ENCODE measurements at regions not wholly inside any gene's neighbourhood (a gene's known extent, or its start where the extent isn't known, plus 50 kb on each side); places are given as distances from the start of the nearest gene placed in this dataset.

DNA sequence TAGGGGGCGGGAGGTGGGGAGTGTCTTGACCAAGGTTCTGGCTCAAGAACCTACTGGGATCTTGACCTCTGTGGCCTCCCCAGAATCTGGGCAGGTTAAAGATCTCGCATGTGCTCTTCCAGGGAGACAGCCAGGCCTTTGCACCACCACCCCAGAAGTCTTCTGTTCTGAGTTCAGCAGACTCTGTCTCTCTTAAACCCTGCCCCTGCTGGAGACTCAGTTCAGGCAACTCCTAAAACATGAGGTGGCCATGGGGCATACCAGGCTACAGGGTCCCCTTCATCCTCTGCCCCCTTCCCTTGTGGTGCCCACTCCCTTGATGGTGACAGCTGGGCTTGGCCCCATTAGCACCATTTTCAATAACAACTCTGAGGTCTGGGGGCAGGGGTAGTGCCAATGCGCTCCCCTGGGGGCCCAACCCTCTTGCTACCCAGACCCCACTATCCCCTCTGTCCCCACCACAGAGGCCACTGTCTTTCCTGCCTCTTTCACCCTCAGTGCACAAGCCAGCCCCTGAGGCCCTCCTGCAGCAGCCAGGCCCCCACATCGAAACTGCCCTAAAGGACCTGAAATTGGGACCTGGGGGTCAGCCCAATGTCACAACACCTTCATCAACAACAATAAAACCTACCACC, 132.7 kb upstream of the RUNX3 start:
- no peak overlapping the region for H3K18ac ChIP-seq (ENCODE audit: low read depth, low read length)
- no peak overlapping the region for H2AK5ac ChIP-seq (ENCODE audit: low read depth, low read length)
- H4K8ac ChIP-seq (ENCODE audit: low read depth in 2 of 2, low read length in 2 of 2): no peak overlapping the region
- intact Hi-C loops (cut with micrococcal nuclease): no loop called here
- H3K79me1 ChIP-seq (ENCODE audit: low read depth in 1 of 2, low read length in 2 of 2): no peaks in the 10 kb centered on the region
- no peaks in the 10 kb centered on the region for H4K20me1 ChIP-seq (ENCODE audit: insufficient read depth, low read length)
- dilution Hi-C loops (cut with HindIII; ENCODE audit: low sequenced_read_pairs, unreplicated experiment): no loop called here
- no peak overlapping the region for H4K5ac ChIP-seq (ENCODE audit: low read depth, low read length)
- no peak overlapping the region for H2AK9ac ChIP-seq (replicated peaks; ENCODE audit: low read depth, low read length, poor library complexity)
- no peak overlapping the region for H4K91ac ChIP-seq (ENCODE audit: insufficient read depth, low read depth, low read length)
- H2AFZ ChIP-seq (replicated peaks; ENCODE audit: low read length, poor library complexity): no peak overlapping the region
- H3K9me1 ChIP-seq (ENCODE audit: insufficient read depth, low read length): no peaks in the 10 kb centered on the region
- POLR2A ChIA-PET (ENCODE audit: unreplicated experiment): no interaction called here
- no peak overlapping the region for H3K23ac ChIP-seq (ENCODE audit: low read depth, low read length)
- H3K4me1 ChIP-seq (ENCODE audit: control insufficient read depth, insufficient read depth, low read length): no peaks in the 10 kb centered on the region; the same call in 1 of the 2 replicates
- no peak overlapping the region for H2BK120ac ChIP-seq (ENCODE audit: low read depth, low read length)
- WGBS, 2 experiments (ENCODE audit: extremely low coverage in 2 of 2, insufficient read length in 1 of 2): 63% methylated on average over 2 of the region's 4 CpGs; no CpG with 5 or more reads in 1 of the 2 experiments
- H3K56ac ChIP-seq (ENCODE audit: extremely low read depth, insufficient read depth, low read length): no peak overlapping the region
- H3K9me3 ChIP-seq (ENCODE audit: control insufficient read depth, insufficient read depth, low read length): no peaks in the 10 kb centered on the region
- no peak for TF ChIP-seq MAFK (IDR thresholded peaks at IDR 0.05; ENCODE audit: low read depth, low read length)
- TF ChIP-seq MAZ (IDR thresholded peaks at IDR 0.05; ENCODE audit: borderline replicate concordance, low read depth, low read length): no peak
- no peak for TF ChIP-seq MXI1 (IDR thresholded peaks at IDR 0.05; ENCODE audit: borderline replicate concordance, low read depth, low read length)
- TF ChIP-seq SMC3 (IDR thresholded peaks at IDR 0.05; ENCODE audit: low read depth, low read length): no peak
- TF ChIP-seq FOS (IDR thresholded peaks at IDR 0.05; ENCODE audit: low read depth, low read length): no peak
- no peak for TF ChIP-seq NFE2L2 (IDR thresholded peaks at IDR 0.05; ENCODE audit: low read depth, low read length)
- TF ChIP-seq RAD21 (IDR thresholded peaks at IDR 0.05; ENCODE audit: low read length): no peak
- TF ChIP-seq CEBPB (IDR thresholded peaks at IDR 0.05; ENCODE audit: low read depth, low read length): no peak
- TF ChIP-seq, protein P1, sequence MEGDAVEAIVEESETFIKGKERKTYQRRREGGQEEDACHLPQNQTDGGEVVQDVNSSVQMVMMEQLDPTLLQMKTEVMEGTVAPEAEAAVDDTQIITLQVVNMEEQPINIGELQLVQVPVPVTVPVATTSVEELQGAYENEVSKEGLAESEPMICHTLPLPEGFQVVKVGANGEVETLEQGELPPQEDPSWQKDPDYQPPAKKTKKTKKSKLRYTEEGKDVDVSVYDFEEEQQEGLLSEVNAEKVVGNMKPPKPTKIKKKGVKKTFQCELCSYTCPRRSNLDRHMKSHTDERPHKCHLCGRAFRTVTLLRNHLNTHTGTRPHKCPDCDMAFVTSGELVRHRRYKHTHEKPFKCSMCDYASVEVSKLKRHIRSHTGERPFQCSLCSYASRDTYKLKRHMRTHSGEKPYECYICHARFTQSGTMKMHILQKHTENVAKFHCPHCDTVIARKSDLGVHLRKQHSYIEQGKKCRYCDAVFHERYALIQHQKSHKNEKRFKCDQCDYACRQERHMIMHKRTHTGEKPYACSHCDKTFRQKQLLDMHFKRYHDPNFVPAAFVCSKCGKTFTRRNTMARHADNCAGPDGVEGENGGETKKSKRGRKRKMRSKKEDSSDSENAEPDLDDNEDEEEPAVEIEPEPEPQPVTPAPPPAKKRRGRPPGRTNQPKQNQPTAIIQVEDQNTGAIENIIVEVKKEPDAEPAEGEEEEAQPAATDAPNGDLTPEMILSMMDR (conservative IDR thresholded peaks at IDR 0.05; ENCODE audit: low read depth, low read length): no peak
- TF ChIP-seq CHD1 (IDR thresholded peaks at IDR 0.05; ENCODE audit: low read depth, low read length): no peak
- no peak for TF ChIP-seq BHLHE40 (IDR thresholded peaks at IDR 0.05; ENCODE audit: low read depth, low read length)
- TF ChIP-seq, protein P2, sequence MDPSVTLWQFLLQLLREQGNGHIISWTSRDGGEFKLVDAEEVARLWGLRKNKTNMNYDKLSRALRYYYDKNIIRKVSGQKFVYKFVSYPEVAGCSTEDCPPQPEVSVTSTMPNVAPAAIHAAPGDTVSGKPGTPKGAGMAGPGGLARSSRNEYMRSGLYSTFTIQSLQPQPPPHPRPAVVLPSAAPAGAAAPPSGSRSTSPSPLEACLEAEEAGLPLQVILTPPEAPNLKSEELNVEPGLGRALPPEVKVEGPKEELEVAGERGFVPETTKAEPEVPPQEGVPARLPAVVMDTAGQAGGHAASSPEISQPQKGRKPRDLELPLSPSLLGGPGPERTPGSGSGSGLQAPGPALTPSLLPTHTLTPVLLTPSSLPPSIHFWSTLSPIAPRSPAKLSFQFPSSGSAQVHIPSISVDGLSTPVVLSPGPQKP (IDR thresholded peaks at IDR 0.05; ENCODE audit: borderline replicate concordance, low read depth, low read length): no peak
- TF ChIP-seq, protein P3, sequence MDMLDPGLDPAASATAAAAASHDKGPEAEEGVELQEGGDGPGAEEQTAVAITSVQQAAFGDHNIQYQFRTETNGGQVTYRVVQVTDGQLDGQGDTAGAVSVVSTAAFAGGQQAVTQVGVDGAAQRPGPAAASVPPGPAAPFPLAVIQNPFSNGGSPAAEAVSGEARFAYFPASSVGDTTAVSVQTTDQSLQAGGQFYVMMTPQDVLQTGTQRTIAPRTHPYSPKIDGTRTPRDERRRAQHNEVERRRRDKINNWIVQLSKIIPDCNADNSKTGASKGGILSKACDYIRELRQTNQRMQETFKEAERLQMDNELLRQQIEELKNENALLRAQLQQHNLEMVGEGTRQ (IDR thresholded peaks at IDR 0.05; ENCODE audit: low read depth, low read length): no peak
- TF ChIP-seq POLR2A (IDR thresholded peaks at IDR 0.05; ENCODE audit: low read depth, low read length): no peak
- no peak for TF ChIP-seq RFX5 (IDR thresholded peaks at IDR 0.05; ENCODE audit: low read depth, low read length)
- TF ChIP-seq RCOR1 (IDR thresholded peaks at IDR 0.05; ENCODE audit: insufficient replicate concordance, low read length): no peak
- H3K36me3 ChIP-seq (ENCODE audit: control insufficient read depth, insufficient read depth, low read length): no peaks in the 10 kb centered on the region
- no peak overlapping the region for H3K27ac ChIP-seq (ENCODE audit: insufficient read depth, low read length)
- H3K14ac ChIP-seq (replicated peaks; ENCODE audit: low read depth, low read length): no peak overlapping the region
- CTCF ChIA-PET: no interaction called here
- DNase-seq (no peak), ATAC-seq (ENCODE audit: low read depth) (no peak)
- no peak overlapping the region for H3K9ac ChIP-seq (ENCODE audit: low read depth, low read length)
- no peak overlapping the region for H3K4me2 ChIP-seq (ENCODE audit: low read depth, low read length)
- BruUV-seq (replicated peaks): no TSS peak
- no peak overlapping the region for H3K4me3 ChIP-seq (ENCODE audit: insufficient read depth, low read depth, low read length)
- no peak overlapping the region for H2BK20ac ChIP-seq (ENCODE audit: low read depth, low read length)
- no peak overlapping the region for H3K4ac ChIP-seq (ENCODE audit: low read depth, low read length)
- peaks cover 56% of the 10 kb centered on the region for H3K27me3 ChIP-seq (ENCODE audit: control insufficient read depth, insufficient read depth, low read length)
- in situ Hi-C loops (cut with MboI; ENCODE audit: low sequenced_read_pairs): no loop called here
- H2BK5ac ChIP-seq (ENCODE audit: low read depth, low read length, poor library complexity, severe bottlenecking): no peak overlapping the region
- H2BK15ac ChIP-seq (ENCODE audit: low read depth, low read length): no peak overlapping the region

Measured in IMR-90 (cell line).